CD4-positive, alpha-beta T cell (primary cell): ENCODE measurements at regions not wholly inside any gene's neighbourhood (a gene's known extent, or its start where the extent isn't known, plus 50 kb on each side); places are given as distances from the start of the nearest gene placed in this dataset.

Source experiments
- ATAC-seq: fragments of 200-7000 bp; cut with Tn5 transposase; one replicate; pipeline ENCODE4 v1.10.0; 2022; ENCODE audit warnings: mild to moderate bottlenecking; ENCODE audit not compliant: poor library complexity
- CTCF ChIA-PET: fragments of 350-600 bp; sonication (Branson Sonifier 250); formaldehyde crosslinking; loops from one replicate; lab custom pipeline; 2021; ENCODE audit warnings: antibody characterized with exemption, inconsistent platforms; lab: Charles Lee
- POLR2A ChIA-PET: fragments of 350-600 bp; sonication (Branson Sonifier 250); formaldehyde crosslinking; loops from one replicate; lab custom pipeline; 2021; ENCODE audit warnings: antibody characterized with exemption, inconsistent platforms; lab: Charles Lee
- DNase-seq, 14 experiments: peaks; one replicate each; pipeline ENCODE4 v3.0.0-alpha.2; 2013 to 2020; ENCODE audit warnings: mixed read lengths in 2 of 14
- H3K27ac ChIP-seq, 2 donors: one replicate each; pipeline versions ENCODE4 v1.5.1 to v1.7.0; 2013; ENCODE audit warnings: low read length in 2 of 2, low read depth in 1 of 2, mild to moderate bottlenecking in 1 of 2
- H3K27me3 ChIP-seq, 2 experiments: 1 replicate in 1 of 2; 2 replicates in 1 of 2; pipeline versions ENCODE4 v1.6.1 to v1.7.0; 2013; ENCODE audit warnings: low read length in 2 of 2, control low read depth in 1 of 2, mild to moderate bottlenecking in 1 of 2, moderate library complexity in 1 of 2; ENCODE audit not compliant: insufficient read depth in 2 of 2, control insufficient read depth in 1 of 2
- H3K36me3 ChIP-seq: one replicate; pipeline ENCODE4 v1.6.1; 2013; ENCODE audit warnings: low read length, control low read depth; ENCODE audit not compliant: insufficient read depth
- H3K4me1 ChIP-seq: one replicate; pipeline ENCODE4 v1.6.1; 2013; ENCODE audit warnings: low read length, control low read depth; ENCODE audit not compliant: insufficient read depth
- H3K4me3 ChIP-seq: one replicate; pipeline ENCODE4 v1.5.1; 2013; ENCODE audit warnings: mild to moderate bottlenecking, low read length, moderate library complexity
- H3K9me3 ChIP-seq, 2 experiments: 1 replicate in 1 of 2; 2 replicates in 1 of 2; pipeline versions ENCODE4 v1.6.1 to v1.7.0; 2013; ENCODE audit warnings: low read length in 2 of 2, mild to moderate bottlenecking in 2 of 2, control low read depth in 1 of 2, moderate library complexity in 1 of 2; ENCODE audit not compliant: control insufficient read depth in 1 of 2, insufficient read depth in 1 of 2
- H3K27ac Mint-ChIP-seq: one replicate; pipeline ENCODE4 v1.8.0; 2020; ENCODE audit warnings: mixed read lengths
- H3K27me3 Mint-ChIP-seq: one replicate; pipeline ENCODE4 v1.8.0; 2021; ENCODE audit warnings: mixed read lengths
- H3K36me3 Mint-ChIP-seq: one replicate; pipeline ENCODE4 v1.8.0; 2021; ENCODE audit warnings: low read depth, mixed read lengths
- H3K4me1 Mint-ChIP-seq: one replicate; pipeline ENCODE4 v1.8.0; 2021; ENCODE audit warnings: low read depth, mixed read lengths
- H3K4me3 Mint-ChIP-seq: one replicate; pipeline ENCODE4 v1.8.0; 2020; ENCODE audit warnings: mild to moderate bottlenecking, mixed read lengths
- H3K9me3 Mint-ChIP-seq: one replicate; pipeline ENCODE4 v1.8.0; 2020; ENCODE audit warnings: mixed read lengths
- intact Hi-C, 2 experiments: fragments of 100-400 bp; cut with DNase I in 1 of 2; cut with micrococcal nuclease in 1 of 2; formaldehyde crosslinking; loops; one replicate each; pipeline versions ENCODE4 v1.15.1 to v1.9.0; 2023 to 2025; cut with DNase I, micrococcal nuclease
- TF ChIP-seq, protein P1 (sequence below): fragments of 200-600 bp; IDR thresholded peaks from one replicate; pipeline ENCODE4 v1.8.0; 2022; ENCODE audit warnings: antibody characterized with exemption, mild to moderate bottlenecking

DNA sequence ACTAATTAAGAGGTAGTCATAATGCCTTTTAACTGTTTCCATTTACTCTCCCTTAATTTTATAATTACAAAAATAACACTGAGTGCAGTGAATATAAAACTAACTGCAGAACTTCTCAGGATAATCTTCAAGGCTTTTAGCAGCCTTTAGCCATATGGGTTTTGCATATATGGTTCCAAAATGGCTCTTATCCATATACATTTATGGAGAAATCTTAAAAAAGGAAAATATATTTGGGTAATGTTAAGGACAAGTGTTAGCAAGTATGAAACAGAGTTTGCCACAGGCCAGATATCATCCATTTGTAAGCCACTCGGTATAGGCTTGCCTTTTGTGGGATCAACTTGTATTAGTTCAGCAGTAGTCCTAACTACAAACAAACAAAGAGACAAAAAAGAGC, 423.4 kb downstream of the PDHA2 start:
- H3K4me1 ChIP-seq: no peaks in the 10 kb centered on the region
- CTCF ChIA-PET: no interaction called here
- POLR2A ChIA-PET: no interaction called here
- H3K9me3 ChIP-seq: peaks cover 0 to 4% of the 10 kb centered on the region in 2 experiments
- TF ChIP-seq, protein P1, sequence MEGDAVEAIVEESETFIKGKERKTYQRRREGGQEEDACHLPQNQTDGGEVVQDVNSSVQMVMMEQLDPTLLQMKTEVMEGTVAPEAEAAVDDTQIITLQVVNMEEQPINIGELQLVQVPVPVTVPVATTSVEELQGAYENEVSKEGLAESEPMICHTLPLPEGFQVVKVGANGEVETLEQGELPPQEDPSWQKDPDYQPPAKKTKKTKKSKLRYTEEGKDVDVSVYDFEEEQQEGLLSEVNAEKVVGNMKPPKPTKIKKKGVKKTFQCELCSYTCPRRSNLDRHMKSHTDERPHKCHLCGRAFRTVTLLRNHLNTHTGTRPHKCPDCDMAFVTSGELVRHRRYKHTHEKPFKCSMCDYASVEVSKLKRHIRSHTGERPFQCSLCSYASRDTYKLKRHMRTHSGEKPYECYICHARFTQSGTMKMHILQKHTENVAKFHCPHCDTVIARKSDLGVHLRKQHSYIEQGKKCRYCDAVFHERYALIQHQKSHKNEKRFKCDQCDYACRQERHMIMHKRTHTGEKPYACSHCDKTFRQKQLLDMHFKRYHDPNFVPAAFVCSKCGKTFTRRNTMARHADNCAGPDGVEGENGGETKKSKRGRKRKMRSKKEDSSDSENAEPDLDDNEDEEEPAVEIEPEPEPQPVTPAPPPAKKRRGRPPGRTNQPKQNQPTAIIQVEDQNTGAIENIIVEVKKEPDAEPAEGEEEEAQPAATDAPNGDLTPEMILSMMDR: no peak
- H3K4me1 Mint-ChIP-seq: no peaks in the 10 kb centered on the region
- intact Hi-C loops: no loop called here
- no peaks in the 10 kb centered on the region for H3K36me3 Mint-ChIP-seq
- peaks cover 8% of the 10 kb centered on the region for H3K9me3 Mint-ChIP-seq
- no peak overlapping the region for H3K27ac ChIP-seq
- H3K4me3 ChIP-seq: no peak overlapping the region
- no peaks in the 10 kb centered on the region for H3K27me3 ChIP-seq
- ATAC-seq (no peak), DNase-seq (no peak)
- H3K4me3 Mint-ChIP-seq: no peak overlapping the region
- H3K27me3 Mint-ChIP-seq: no peaks in the 10 kb centered on the region
- no peaks in the 10 kb centered on the region for H3K36me3 ChIP-seq
- no peak overlapping the region for H3K27ac Mint-ChIP-seq

DNA sequence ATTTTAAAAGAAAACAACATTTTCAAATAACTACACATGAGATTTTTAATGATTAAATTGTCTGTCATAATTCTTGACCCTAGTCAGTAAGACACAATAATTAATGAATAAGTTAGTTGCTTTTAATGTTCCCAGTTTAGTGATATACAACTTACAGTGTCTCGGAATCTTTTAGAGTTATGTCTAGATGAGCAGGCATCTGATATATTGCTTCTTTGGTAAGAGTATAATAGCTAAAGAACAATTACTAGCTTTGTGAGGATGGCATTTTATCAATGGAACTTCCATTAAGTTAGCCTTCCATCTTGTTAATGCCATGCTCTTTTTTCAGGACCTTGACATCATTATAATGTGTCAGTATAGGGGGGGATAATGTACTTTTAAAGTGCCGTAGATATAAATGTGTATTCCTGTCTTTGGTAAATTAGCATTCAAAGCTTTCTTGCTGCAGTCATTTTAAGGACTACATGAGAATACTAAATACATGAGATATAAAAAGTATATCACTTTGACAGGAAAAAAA, 425.1 kb downstream of the PDHA2 start:
- Histone ChIP-seq H3K9me3 (peaks cover 0 to 4% of the 10 kb centered on the region in 2 experiments), H3K4me1 (no peaks in the 10 kb centered on the region), H3K36me3 (no peaks in the 10 kb centered on the region), H3K27ac (no peak overlapping the region), H3K27me3 (no peaks in the 10 kb centered on the region), H3K4me3 (no peak overlapping the region)
- ChIA-PET CTCF (interaction anchor here (0.6 kb wide), 1 partner anchor 142 kb away, joined by 3 read pairs; no protein-coding TSS in a partner anchor), POLR2A (no interaction called here)
- Mint-ChIP-seq H3K9me3 (peaks cover 2% of the 10 kb centered on the region), H3K4me1 (no peaks in the 10 kb centered on the region), H3K4me3 (no peak overlapping the region), H3K36me3 (no peaks in the 10 kb centered on the region), H3K27ac (no peak overlapping the region), H3K27me3 (no peaks in the 10 kb centered on the region)
- intact Hi-C loops: no loop called here
- ATAC-seq (no peak), DNase-seq (no peak)
- TF ChIP-seq, protein P1: no peak

DNA sequence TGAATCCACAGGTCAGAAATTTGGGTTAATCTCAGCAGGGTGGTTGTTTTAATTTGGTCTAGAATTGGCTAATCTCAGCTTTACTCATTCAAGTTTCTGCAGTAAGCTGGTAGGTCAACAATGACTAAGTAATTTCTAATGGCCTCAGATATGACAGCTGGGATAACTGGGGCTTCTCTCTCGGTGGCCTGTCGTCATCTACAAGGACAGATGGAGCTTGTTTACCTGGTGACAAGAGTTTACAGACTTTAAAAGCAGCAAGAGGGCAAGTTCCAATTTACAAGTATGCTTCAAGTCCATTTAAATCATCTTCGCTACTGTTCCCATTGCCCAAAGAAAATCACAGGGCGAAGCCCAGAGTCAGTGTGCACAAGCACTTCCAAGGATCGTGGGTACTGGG, 453.9 kb downstream of the PDHA2 start:
- DNase-seq (no peak), ATAC-seq (no peak)
- Histone ChIP-seq H3K27me3 (no peaks in the 10 kb centered on the region), H3K4me1 (no peaks in the 10 kb centered on the region), H3K27ac (no peak overlapping the region), H3K9me3 (no peaks in the 10 kb centered on the region), H3K36me3 (no peaks in the 10 kb centered on the region), H3K4me3 (no peak overlapping the region)
- no peaks in the 10 kb centered on the region for H3K9me3 Mint-ChIP-seq
- H3K4me1 Mint-ChIP-seq: no peaks in the 10 kb centered on the region
- H3K27me3 Mint-ChIP-seq: no peaks in the 10 kb centered on the region
- intact Hi-C loops: no loop called here
- H3K27ac Mint-ChIP-seq: no peak overlapping the region
- TF ChIP-seq, protein P1: no peak
- POLR2A ChIA-PET: no interaction called here
- no peaks in the 10 kb centered on the region for H3K36me3 Mint-ChIP-seq
- H3K4me3 Mint-ChIP-seq: no peak overlapping the region
- CTCF ChIA-PET: no interaction called here
